ENCODE measurements at regions not wholly inside any gene's neighbourhood (a gene's known extent, or its start where the extent isn't known, plus 50 kb on each side); places are given as distances from the start of the nearest gene placed in this dataset.

DNA sequence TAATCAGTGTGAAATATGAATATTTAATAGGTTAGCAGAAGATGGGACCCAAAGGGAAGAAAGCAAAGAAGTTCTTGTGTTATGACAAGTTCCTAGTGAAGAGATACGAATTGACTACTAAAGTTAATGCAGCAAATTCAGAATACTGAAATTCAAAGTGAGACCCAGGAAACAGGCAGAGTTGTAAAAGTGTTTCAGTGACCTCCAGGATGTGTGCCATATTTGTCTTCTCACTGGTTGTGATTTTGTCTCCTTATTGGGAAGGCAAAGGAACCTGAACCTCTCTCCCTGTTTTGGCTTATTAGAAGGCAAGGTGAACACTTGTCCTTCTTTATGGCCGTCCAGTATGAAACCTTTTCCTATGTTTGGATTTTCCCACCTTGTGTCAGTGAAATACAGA is 51.8 kb upstream of the DTNBP1 start:
- TF ChIP-seq CTCF (IDR thresholded peaks at IDR 0.05; ENCODE audit: insufficient read depth, low read length, missing control alignments) = no peak
- ChIA-PET POLR2A (no interaction called here), CTCF (no interaction called here)
- no peak for DNase-seq (ENCODE audit: low read depth, low spot score)
- no peak overlapping the region for H3K4me3 ChIP-seq (ENCODE audit: low read depth, low read length)

DNA sequence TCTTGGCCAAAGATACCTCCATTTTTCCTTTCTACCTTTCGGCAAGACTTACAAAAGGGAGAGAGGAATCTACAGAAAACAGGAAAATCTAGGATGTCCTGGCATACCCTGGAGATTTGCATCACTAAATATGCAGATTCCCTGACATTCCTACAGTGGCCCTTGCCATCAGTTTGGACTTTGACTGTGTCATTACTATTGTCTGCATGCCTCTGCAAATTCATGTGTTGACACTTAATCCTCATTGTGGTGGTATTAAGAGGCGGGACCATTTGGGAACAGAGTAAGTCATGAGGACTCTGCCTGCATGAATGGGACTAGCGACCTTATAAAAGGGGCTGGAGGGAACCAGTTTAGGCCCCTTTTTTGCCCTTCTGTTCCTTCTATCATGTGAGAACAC is 50.5 kb upstream of the DTNBP1 start:
- no peak for TF ChIP-seq CTCF (IDR thresholded peaks at IDR 0.05; ENCODE audit: insufficient read depth, low read length, missing control alignments)
- H3K4me3 ChIP-seq (ENCODE audit: low read depth, low read length) = no peak overlapping the region
- CTCF ChIA-PET = no interaction called here
- POLR2A ChIA-PET = no interaction called here
- no peak for DNase-seq (ENCODE audit: low read depth, low spot score)

DNA sequence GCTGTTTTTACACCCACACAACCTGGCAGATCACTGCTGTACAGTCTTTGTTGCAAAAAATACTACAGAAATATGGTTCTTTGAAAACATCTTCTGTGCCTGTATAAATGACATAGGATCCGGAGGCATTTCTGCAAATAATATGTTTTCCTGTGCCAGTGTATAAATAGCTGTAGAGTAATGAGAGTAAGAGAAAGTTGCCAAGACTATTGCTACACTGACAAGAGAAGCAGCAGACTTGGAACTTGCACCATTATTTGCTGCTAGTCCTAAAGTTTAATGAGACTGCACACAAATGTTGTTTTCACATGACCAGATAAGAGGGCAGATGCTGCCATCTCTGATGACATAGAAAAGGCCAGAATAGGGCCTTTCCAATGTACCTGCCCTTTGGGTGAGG is 50.0 kb upstream of the DTNBP1 start:
- TF ChIP-seq CTCF (IDR thresholded peaks at IDR 0.05; ENCODE audit: insufficient read depth, low read length, missing control alignments) = no peak
- no peak overlapping the region for H3K4me3 ChIP-seq (ENCODE audit: low read depth, low read length)
- POLR2A ChIA-PET = no interaction called here
- no peak for DNase-seq (ENCODE audit: low read depth, low spot score)
- CTCF ChIA-PET = interaction anchor here (1.0 kb wide), 1 partner anchor 21 kb away, joined by 3 read pairs; no protein-coding TSS in a partner anchor

Data from AG04449 (cell line).